SK-N-SH treated with all-trans-retinoic acid at 6 μM for 48 hours (cell line): ENCODE measurements at regions not wholly inside any gene's neighbourhood (a gene's known extent, or its start where the extent isn't known, plus 50 kb on each side); places are given as distances from the start of the nearest gene placed in this dataset.
"Not testable (repeated sequence)": the region's sequence is repeated elsewhere in the genome, so short reads cannot be mapped to it uniquely, and the experiment has no call there.

Experiments
- ATAC-seq: fragments of 200-7000 bp; cut with Tn5 transposase; 3 replicates; pipeline ENCODE4 v1.9.1; 2020; ENCODE audit warnings: mild to moderate bottlenecking, moderate library complexity
- ARNTL ChIP-seq: fragments of 450-650 bp; formaldehyde crosslinking; IDR thresholded peaks from 2 replicates; pipeline ENCODE4 v1.5.0; 2020; ENCODE audit warnings: low read depth, mild to moderate bottlenecking, moderate library complexity, borderline replicate concordance
- BACH2 ChIP-seq: fragments of 250-450 bp; sonication (Bioruptor Pico); IDR thresholded peaks from 2 replicates; pipeline ENCODE4 v1.9.0; 2021; ENCODE audit warnings: mild to moderate bottlenecking, borderline replicate concordance
- CREB5 ChIP-seq: fragments of 250-450 bp; sonication (Bioruptor Pico); IDR thresholded peaks from 2 replicates; pipeline ENCODE4 v1.5.1; 2020; ENCODE audit warnings: low read depth, mild to moderate bottlenecking, moderate library complexity
- CSDC2 ChIP-seq: fragments of 250-450 bp; sonication (Bioruptor Pico); IDR thresholded peaks from 2 replicates; pipeline ENCODE4 v1.5.0; 2020; ENCODE audit warnings: mild to moderate bottlenecking, moderate library complexity
- CSRNP3 ChIP-seq: fragments of 250-450 bp; sonication (Bioruptor Pico); IDR thresholded peaks from 2 replicates; pipeline ENCODE4 v1.5.1; 2021; ENCODE audit warnings: mild to moderate bottlenecking, moderate library complexity
- ESRRG ChIP-seq: fragments of 250-450 bp; sonication (Bioruptor Pico); IDR thresholded peaks from 2 replicates; pipeline ENCODE4 v1.6.1; 2021; ENCODE audit warnings: mild to moderate bottlenecking
- GLIS3 ChIP-seq: fragments of 250-450 bp; sonication (Bioruptor Pico); IDR thresholded peaks from 2 replicates; pipeline ENCODE4 v1.5.0; 2020; ENCODE audit warnings: mild to moderate bottlenecking, moderate library complexity
- ISL1 ChIP-seq: fragments of 250-450 bp; sonication (Bioruptor Pico); IDR thresholded peaks from 2 replicates; pipeline ENCODE4 v2.1.2; 2022; ENCODE audit warnings: mild to moderate bottlenecking, moderate library complexity
- OSR1 ChIP-seq: fragments of 250-450 bp; sonication (Bioruptor Pico); IDR thresholded peaks from 2 replicates; pipeline ENCODE4 v1.8.0; 2022; ENCODE audit warnings: moderate library complexity, mild to moderate bottlenecking, inconsistent platforms
- PATZ1 ChIP-seq: fragments of 250-450 bp; sonication (Bioruptor Pico); IDR thresholded peaks from 2 replicates; pipeline ENCODE4 v1.8.0; 2020; ENCODE audit warnings: mild to moderate bottlenecking, moderate library complexity, borderline replicate concordance
- POU6F1 ChIP-seq: fragments of 250-450 bp; sonication (Bioruptor Pico); IDR thresholded peaks from 2 replicates; pipeline ENCODE4 v1.8.0; 2021; ENCODE audit warnings: low read depth, mild to moderate bottlenecking, moderate library complexity, borderline replicate concordance
- PPARA ChIP-seq: fragments of 250-450 bp; sonication (Bioruptor Pico); IDR thresholded peaks from 2 replicates; pipeline ENCODE4 v1.5.0; 2020; ENCODE audit warnings: mild to moderate bottlenecking, borderline replicate concordance
- RARB ChIP-seq: fragments of 250-450 bp; sonication (Bioruptor Pico); IDR thresholded peaks from 2 replicates; pipeline ENCODE4 v1.8.0; 2021; ENCODE audit warnings: mild to moderate bottlenecking, moderate library complexity
- SNAI2 ChIP-seq: fragments of 250-450 bp; sonication (Bioruptor Pico); IDR thresholded peaks from 2 replicates; pipeline ENCODE4 v1.5.0; 2020; ENCODE audit warnings: mild to moderate bottlenecking, moderate library complexity
- TCF4 ChIP-seq: fragments of 250-450 bp; sonication (Bioruptor Pico); IDR thresholded peaks from 2 replicates; pipeline ENCODE4 v1.8.0; 2021; ENCODE audit warnings: mild to moderate bottlenecking, moderate library complexity, borderline replicate concordance
- TSHZ2 ChIP-seq: fragments of 250-450 bp; sonication (Bioruptor Pico); IDR thresholded peaks from 2 replicates; pipeline ENCODE4 v1.5.0; 2020; ENCODE audit warnings: mild to moderate bottlenecking, moderate library complexity
- ZFP3 ChIP-seq: fragments of 250-450 bp; sonication (Bioruptor Pico); IDR thresholded peaks from 2 replicates; pipeline ENCODE4 v1.5.0; 2020; ENCODE audit warnings: mild to moderate bottlenecking, moderate library complexity
- ZFP30 ChIP-seq: fragments of 450-650 bp; formaldehyde crosslinking; IDR thresholded peaks from 2 replicates; pipeline ENCODE4 v1.5.0; 2022; ENCODE audit warnings: mild to moderate bottlenecking, moderate library complexity
- ZNF565 ChIP-seq: fragments of 450-650 bp; formaldehyde crosslinking; conservative IDR thresholded peaks from 2 replicates; pipeline ENCODE4 v1.5.0; 2020; ENCODE audit warnings: low read depth, mild to moderate bottlenecking, moderate library complexity
- ZNF70 ChIP-seq: fragments of 450-650 bp; formaldehyde crosslinking; IDR thresholded peaks from 2 replicates; pipeline ENCODE4 v1.5.0; 2020; ENCODE audit warnings: mild to moderate bottlenecking, moderate library complexity
- ZNF8 ChIP-seq: fragments of 450-650 bp; formaldehyde crosslinking; IDR thresholded peaks from 2 replicates; pipeline ENCODE4 v1.5.0; 2020; ENCODE audit warnings: mild to moderate bottlenecking, moderate library complexity

- ATAC-seq: no peak
- no peak for TF ChIP-seq ZFP3 (CRISPR knock-in tag)
- TF ChIP-seq TCF4 (CRISPR knock-in tag): no peak
- TF ChIP-seq, all 23 proteins: peak for 0
Measured at GRCh38 chr10:33477291-33478088, 143.0 kb upstream of the NRP1 start.

GRCh38 chr10:33476757-33477273, 142.3 kb upstream of the NRP1 start:
- TF ChIP-seq RARB (CRISPR knock-in tag): no peak
- no peak for TF ChIP-seq CSDC2 (CRISPR knock-in tag)
- no peak for TF ChIP-seq POU6F1 (CRISPR knock-in tag)
- TF ChIP-seq ISL1 (CRISPR knock-in tag): no peak
- TF ChIP-seq TSHZ2 (CRISPR knock-in tag): no peak
- TF ChIP-seq ZFP30 (CRISPR knock-in tag): no peak
- TF ChIP-seq PATZ1 (CRISPR knock-in tag): no peak
- no peak for TF ChIP-seq SNAI2 (CRISPR knock-in tag)
- ATAC-seq: no peak

- TF ChIP-seq BACH2 (CRISPR knock-in tag) (no peak), CSRNP3 (no peak), PPARA (CRISPR knock-in tag) (no peak), GLIS3 (CRISPR knock-in tag) (no peak), ISL1 (CRISPR knock-in tag) (no peak), OSR1 (CRISPR knock-in tag) (no peak), ARNTL (CRISPR knock-in tag) (no peak)
- no peak for ATAC-seq
Measured at GRCh38 chr10:33473688-33474087, 139.2 kb upstream of the NRP1 start.

GRCh38 chr10:33468006-33468405, 133.5 kb upstream of the NRP1 start:
- ATAC-seq: not testable (repeated sequence)

GRCh38 chr10:33465747-33466146, 131.3 kb upstream of the NRP1 start:
- no peak for ATAC-seq
- no peak for TF ChIP-seq ZNF8 (CRISPR knock-in tag)
- no peak for TF ChIP-seq CSDC2 (CRISPR knock-in tag)
- no peak for TF ChIP-seq ESRRG
- TF ChIP-seq PPARA (CRISPR knock-in tag): no peak
- TF ChIP-seq ZFP3 (CRISPR knock-in tag): no peak
- TF ChIP-seq GLIS3 (CRISPR knock-in tag): no peak
- TF ChIP-seq ZNF565: no peak
- no peak for TF ChIP-seq ZNF70 (CRISPR knock-in tag)
- TF ChIP-seq CREB5: no peak
